ENCODE measurements at regions not wholly inside any gene's neighbourhood (a gene's known extent, or its start where the extent isn't known, plus 50 kb on each side); places are given as distances from the start of the nearest gene placed in this dataset.
A peak's percentile ranks its signal among the peaks of the same experiment; 100 is the strongest.

DNA sequence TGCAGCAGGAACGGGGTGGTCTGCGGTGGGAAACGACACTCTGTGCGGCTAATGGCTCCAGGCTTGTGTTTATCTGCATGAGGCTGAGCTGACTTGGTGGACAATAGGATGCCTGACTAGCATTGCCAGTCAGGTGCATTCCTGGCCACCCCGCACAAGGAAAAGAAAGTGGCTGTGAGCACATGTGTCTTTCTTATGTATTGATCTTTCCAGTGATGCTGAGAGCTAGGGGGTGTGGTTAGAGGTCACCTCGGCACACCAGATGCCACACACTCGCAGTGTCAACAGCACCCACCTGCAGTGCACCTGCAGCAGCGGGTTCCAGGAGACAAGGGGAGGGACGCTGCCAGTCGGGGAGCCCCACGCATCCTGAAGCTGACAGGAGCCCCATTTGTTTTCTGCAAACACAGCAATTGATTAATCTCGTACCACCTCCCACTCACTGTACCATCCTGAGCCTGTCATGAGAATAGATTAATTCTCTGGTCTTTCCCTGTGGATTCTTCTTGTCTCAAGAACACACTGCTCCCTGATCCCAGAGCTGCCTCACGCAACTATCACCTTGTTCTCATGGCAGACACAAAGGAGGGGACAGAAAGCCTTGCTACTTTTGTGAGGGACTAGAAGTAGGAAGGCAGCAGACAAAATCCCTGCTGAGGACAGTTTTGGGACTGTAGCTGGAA lies 251.7 kb upstream of the WWC1 start:
- DNase-seq, result no peak

DNA sequence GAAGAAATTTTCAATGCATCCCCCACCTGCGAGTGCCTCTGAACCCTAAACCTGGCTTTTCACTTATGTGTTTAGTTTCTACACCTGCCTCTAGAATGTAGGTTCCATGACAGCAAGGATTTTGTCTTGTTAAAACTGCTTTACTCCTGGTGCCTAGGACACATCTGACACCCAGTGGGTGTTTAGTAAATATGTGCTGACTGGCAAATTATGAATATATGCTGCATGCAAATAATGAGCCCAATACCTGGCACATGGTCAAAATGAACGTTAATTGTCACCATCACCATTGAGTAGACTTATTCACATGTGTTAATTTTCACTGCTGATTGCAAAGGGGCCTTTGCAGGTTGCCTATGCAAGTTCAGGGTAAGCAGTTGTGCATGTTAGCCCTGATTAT lies 249.9 kb upstream of the WWC1 start:
- TF ChIP-seq POLR2A (IDR thresholded peaks at IDR 0.05; ENCODE audit: low read length) (no peak), GATA1 (IDR thresholded peaks at IDR 0.05; ENCODE audit: low read depth, low read length) (no peak)
- DNase-seq, result no peak

More for the DNA sequence above, 251.7 kb upstream of the WWC1 start:
- no peak for TF ChIP-seq GATA1 (IDR thresholded peaks at IDR 0.05; ENCODE audit: low read depth, low read length)

DNA sequence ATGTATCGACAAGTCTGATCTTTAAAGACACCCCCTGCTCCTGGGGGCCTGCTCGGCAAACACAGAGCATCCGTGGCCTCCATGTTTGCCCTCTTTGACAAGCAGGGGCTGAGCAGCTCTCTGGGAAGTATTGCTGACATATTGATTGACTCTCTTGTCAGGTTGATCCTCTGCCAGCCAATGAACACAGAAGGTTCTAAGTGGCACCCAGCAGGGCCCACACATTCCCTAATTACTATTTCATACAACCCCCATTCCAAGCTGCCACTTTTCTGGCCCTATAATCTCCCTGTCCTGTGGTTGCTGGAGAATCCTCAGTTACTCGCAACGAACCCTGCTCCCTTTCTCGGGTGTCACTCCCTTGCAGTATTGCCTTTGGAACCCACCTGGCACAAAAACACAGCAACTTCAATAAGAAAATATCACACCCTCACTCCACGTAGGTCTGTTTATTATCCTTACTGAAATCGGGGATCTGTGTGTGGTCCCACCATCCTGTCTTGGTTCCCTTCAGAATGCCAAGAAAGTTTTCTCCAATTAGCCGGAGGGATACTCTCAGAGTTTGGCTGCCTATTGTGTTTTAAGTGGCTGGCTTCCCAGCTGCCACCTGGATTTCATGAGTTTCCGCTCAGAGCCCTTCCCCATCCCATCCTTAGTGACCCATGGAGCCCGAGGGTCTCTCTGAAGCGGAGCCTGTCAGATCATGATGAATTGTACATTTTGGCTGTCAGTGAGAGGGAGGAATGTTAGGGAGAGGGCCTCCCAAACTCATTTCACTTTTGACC lies 249.0 kb upstream of the WWC1 start:
- TF ChIP-seq POLR2A (IDR thresholded peaks at IDR 0.05; ENCODE audit: low read length), result no peak
- no peak for TF ChIP-seq GATA1 (IDR thresholded peaks at IDR 0.05; ENCODE audit: low read depth, low read length)
- DNase-seq, result no peak

DNA sequence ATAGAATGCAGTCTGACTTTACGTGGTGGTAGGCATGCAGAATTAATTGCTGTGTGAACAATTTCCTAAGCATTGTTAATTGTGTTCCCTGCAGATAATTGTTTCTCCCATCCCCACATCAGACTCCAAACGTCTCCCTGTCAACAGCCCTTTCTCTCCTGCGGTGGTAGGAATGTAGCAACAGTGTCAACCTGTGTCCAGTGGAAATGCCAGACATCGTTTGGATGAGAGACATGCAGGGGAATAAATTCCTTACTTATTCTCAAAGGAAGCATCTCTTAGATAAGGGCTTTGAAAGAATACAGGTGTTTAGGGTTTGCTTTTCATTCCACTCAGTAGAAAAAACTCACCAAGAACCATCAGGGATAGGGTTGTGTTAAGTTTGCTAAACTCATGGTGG lies 245.3 kb upstream of the WWC1 start:
- TF ChIP-seq POLR2A (IDR thresholded peaks at IDR 0.05; ENCODE audit: low read length) (no peak), GATA1 (IDR thresholded peaks at IDR 0.05; ENCODE audit: low read depth, low read length) (no peak)
- DNase-seq, result no peak

DNA sequence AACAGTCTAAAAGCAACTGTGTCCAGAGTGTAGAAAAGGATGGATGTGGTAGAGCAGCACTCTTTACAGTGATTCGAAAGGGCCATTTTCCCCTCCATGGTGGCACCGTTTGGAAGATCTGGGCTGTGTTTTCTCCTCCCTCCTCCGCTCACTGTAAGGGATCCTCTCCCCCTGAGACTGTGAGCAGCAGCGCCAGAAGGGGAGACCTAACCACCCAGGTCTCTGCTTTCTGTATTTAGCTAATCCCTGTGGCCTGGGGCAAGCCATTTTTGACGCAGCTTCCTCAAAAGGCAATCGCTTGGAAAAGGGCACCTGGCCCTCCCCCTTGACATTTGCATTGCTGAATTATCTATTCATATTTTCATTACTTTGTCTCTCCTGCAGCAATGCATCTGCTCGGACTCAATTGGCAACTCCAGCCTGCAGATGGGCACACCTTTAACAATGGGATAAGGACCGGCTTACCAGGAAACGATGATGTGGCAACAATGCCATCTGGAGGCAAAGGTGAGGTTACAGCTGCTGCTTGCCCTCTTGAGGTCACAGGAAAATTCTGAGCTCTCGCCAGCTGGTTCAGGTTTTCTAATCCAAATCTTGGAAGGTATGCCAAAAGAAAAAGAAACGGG lies 244.3 kb upstream of the WWC1 start:
- DNase-seq, result peak in 1 of 2 experiments; percentile 24
- TF ChIP-seq GATA1 (IDR thresholded peaks at IDR 0.05; ENCODE audit: low read depth, low read length) (no peak), POLR2A (IDR thresholded peaks at IDR 0.05; ENCODE audit: low read length) (no peak)

DNA sequence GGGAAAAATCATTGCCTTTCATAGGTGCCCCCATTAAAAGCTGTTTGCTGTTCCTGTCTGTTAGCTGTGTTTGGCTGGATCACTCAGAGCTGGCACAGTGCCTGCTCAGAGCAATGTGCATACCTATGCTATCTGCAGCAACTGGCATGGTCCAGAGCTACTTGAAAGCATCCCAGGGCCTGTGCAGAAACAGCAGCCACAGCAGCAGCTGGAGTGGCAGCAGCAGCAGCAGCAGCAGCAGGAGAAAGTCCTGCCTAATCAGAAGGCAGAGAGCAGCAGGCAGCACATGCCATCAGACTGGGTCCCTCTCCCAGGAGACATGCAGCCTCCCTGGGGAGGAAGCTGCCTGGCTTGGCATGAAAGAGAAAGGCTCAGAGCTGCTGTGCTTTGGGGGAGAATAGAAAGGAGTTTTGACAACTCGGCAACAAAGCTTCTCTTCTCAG lies 243.8 kb upstream of the WWC1 start:
- TF ChIP-seq POLR2A (IDR thresholded peaks at IDR 0.05; ENCODE audit: low read length) (no peak), GATA1 (IDR thresholded peaks at IDR 0.05; ENCODE audit: low read depth, low read length) (no peak)

DNA sequence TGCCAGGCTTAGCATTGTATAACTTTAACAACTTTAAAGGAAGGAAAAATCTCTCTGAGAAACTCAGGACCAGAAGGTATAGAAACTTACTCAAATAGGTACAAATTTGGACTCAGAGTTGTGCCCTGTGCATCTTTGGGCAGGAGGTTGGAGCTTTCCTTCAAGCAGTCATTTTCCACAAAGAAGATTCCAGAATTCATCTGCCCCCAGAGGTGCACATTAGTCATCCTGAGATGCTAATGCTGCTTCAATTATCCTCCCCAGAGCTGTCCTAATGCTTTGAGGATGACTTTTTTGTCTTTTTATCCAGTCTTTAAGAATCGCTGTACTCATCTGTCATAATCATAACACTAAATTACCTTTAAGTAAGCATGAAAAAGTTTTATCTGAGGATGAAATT lies 243.0 kb upstream of the WWC1 start:
- TF ChIP-seq GATA1 (IDR thresholded peaks at IDR 0.05; ENCODE audit: low read depth, low read length) (no peak), POLR2A (IDR thresholded peaks at IDR 0.05; ENCODE audit: low read length) (no peak)
- DNase-seq, result no peak

More for the DNA sequence above, 243.8 kb upstream of the WWC1 start:
- DNase-seq, result no peak

DNA sequence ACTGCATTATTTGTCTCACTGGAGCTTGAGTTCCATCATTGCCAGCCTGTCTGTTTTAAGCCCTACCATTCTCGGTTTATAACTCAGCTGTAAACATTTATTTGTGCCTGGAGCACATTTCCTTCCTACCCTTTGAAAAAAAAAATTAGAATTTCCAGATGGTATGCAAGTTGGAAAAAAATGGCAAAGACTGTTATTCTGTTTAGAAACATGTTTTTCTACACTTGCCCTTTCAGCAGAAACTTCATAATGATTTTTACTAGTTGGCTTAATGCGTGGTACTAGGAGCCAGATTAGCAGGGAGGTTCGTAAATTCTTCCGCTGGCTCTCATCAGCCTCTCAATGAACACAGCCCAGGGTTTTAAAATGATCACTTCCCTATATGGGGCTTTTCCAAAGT lies 238.8 kb upstream of the WWC1 start:
- TF ChIP-seq POLR2A (IDR thresholded peaks at IDR 0.05; ENCODE audit: low read length), result no peak
- TF ChIP-seq GATA1 (IDR thresholded peaks at IDR 0.05; ENCODE audit: low read depth, low read length), result no peak
- DNase-seq, result no peak

DNA sequence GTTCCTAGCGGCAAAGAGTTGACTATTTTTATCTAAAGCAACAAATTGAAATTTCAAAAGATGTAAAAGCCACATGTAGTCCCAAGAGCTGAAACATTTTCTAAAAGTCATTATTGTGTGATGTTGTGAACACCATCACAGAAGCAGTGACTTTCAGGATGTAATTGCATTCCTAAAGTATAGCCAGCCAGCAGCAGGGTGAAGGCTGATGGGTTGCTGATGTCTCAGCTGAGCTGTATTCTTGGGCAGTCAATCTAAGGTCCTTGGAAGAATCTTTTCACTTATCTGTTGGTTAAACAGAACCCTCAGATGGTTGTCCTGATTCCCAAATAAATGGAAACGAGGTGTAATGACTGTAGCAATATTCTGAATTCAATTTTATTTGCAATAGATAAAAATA lies 237.4 kb upstream of the WWC1 start:
- TF ChIP-seq GATA1 (IDR thresholded peaks at IDR 0.05; ENCODE audit: low read depth, low read length) (no peak), POLR2A (IDR thresholded peaks at IDR 0.05; ENCODE audit: low read length) (no peak)
- no peak for DNase-seq

DNA sequence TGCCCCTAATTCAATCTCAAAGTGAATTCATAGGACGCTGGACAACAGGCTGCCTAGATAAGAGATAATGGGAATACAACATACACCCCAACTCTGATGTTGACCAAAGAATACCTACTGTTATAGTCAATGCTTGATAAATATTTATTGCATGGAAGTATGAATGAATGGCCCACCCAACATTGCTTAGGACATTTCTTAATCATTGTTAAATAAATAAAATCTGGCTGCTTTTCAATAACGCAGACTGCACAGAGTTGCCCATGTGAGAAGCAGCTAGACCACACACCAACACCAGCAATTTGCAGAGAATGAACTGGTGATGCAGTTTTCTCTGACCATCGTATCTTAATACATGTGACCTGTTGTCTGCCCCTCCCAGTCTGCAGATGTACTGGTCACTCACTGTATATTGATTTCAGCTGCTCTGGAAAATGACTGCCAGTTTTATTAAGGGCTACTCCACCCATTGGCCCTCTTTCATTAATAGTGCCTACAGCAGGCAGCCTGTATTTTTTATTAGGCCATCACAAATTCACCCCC lies 236.2 kb upstream of the WWC1 start:
- DNase-seq, result no peak
- TF ChIP-seq POLR2A (IDR thresholded peaks at IDR 0.05; ENCODE audit: low read length) (no peak), GATA1 (IDR thresholded peaks at IDR 0.05; ENCODE audit: low read depth, low read length) (no peak)

DNA sequence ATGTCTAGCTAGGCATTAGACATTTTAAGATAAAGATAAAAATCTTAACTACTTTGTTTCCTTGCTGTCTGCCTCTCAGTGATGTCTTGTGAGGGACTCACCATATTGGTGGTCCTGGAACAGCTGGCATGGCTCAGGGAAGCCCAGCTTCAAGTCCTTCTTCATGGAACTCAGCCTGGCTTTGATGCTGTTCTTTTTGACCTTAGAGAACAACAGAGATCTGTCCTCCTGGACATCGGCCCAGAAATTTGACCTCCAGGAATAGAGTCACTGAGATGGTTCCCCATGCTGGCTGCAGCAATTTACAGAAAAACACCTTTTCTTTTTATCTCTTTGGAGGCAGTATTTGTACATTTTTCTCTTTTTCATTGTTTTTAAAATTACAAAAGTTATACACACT lies 235.5 kb upstream of the WWC1 start:
- no peak for DNase-seq
- no peak for TF ChIP-seq POLR2A (IDR thresholded peaks at IDR 0.05; ENCODE audit: low read length)

DNA sequence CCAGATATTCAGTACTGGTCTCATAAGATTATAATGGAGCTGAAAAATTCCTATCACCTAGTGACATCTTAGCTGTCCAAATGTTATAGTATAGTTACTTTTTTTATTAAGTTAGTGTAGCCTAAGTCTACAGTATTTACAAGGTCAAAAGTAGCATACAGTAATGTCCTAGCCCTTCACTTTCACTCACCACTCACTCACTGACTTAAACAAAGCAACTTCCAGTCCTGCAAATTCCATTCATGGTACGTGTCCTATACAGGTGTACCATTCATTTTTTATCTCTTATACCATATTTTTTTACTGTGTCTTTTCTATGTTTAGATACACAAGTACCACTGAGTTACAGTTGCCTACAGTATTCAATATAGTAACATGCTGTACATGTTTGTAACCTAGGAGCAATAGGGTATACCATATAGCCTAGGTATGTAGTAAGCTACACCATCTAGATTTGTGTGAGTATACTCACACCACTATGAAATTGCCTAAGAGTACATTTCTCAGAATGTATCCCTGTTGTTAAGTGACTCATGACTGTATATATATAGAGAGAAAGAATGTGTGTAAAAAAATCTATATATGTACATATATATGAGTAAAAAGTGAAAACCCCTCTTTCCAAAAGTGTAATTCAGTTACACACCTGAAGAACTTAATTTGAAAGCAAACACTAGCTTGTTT lies 234.8 kb upstream of the WWC1 start:
- DNase-seq, result no peak
- TF ChIP-seq POLR2A (IDR thresholded peaks at IDR 0.05; ENCODE audit: low read length), result no peak
- no peak for TF ChIP-seq GATA1 (IDR thresholded peaks at IDR 0.05; ENCODE audit: low read depth, low read length)

DNA sequence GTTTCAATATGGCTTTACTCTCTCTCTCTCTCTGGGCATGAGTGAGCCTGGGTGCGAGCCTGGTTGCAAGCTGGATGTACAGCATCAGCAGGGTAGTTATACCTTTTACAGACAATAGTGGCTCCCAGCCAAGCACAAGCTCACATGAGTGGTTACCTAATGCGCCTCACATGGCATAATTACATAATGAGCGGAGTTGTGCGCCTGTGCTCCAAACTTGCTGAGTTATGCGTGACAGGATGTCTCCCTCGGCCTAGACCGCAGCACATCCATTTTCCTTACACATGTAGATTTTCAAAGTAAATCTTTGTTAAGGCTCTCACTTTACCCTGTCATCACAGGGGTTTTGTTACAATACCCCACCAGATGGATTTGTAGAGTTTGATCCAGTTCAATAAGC lies 233.5 kb upstream of the WWC1 start:
- TF ChIP-seq GATA1 (IDR thresholded peaks at IDR 0.05; ENCODE audit: low read depth, low read length), result no peak
- TF ChIP-seq POLR2A (IDR thresholded peaks at IDR 0.05; ENCODE audit: low read length), result no peak
- DNase-seq, result peak in 1 of 2 experiments; percentile 2

DNA sequence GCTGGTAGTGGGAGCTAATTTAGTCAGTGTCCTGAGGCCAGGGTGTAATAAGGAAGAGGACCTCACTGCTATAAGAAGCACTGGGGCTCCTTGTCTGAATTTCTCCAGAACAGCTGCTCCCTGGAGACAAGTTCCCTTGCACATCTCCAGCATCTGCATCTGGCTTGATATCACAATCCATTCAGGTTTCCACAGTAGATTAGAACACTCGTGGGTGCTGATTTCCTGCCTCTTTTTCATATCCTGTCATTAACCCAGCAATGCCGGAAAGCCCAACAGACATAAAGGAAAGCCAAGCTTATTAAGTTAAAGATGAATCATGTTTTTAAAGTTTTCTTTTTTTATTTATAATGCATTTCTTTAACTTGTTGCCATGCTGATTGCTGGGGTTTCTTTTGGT lies 232.3 kb upstream of the WWC1 start:
- no peak for DNase-seq
- TF ChIP-seq GATA1 (IDR thresholded peaks at IDR 0.05; ENCODE audit: low read depth, low read length), result no peak
- TF ChIP-seq POLR2A (IDR thresholded peaks at IDR 0.05; ENCODE audit: low read length), result no peak
